CD4-positive, alpha-beta T cell treated with Interleukin-17A for 4 hours (primary cell): ENCODE measurements at regions not wholly inside any gene's neighbourhood (a gene's known extent, or its start where the extent isn't known, plus 50 kb on each side); places are given as distances from the start of the nearest gene placed in this dataset.

Source experiments
- DNase-seq: peaks from one replicate; pipeline ENCODE4 v3.0.0-alpha.2; 2020; ENCODE audit warnings: mixed read lengths

DNA sequence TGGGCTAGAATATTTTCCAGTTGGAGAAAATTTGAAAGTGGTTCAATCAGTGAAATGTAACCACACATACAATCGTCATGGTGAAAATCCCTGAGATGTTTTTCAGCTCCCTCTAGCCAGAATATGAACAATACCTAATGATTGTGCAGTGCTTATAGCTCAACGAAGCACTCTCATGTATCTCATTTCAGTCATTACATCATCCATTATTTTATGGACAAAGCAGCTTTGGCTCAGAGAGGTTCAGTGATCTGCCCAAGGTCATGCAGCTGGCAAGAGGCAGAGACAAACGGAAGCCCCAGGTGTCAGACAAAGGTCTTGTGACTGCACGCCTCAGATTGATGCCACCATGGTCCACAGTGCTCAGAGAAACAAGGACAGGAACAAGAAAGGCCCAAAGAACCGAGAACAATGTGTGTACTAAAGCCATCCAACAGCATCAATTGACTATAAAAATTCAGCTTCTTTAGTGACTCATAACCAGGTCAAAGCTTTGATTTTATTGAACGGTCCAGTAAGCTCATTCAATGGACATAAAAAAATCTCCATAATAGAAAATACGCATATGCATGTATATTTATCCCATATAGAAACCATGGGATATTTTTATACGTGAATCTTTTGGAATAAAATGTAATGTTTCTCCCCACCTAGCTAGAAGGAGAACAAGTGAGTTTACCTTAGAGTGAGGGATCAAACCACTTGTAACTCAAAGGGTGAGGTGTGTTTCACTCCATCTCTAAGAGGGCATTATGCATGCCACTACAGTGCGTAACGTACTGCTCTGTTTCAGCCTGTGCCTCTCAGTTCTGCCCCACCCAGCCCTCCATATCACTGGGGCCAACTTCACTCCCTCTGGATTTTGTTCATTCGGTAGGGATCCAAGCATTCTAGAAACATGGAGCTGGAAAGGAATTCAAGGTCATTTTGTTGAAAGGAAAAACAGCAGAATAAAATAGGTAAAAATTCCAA is 141.8 kb downstream of the GRIN2B start:
- DNase-seq, result no peak

DNA sequence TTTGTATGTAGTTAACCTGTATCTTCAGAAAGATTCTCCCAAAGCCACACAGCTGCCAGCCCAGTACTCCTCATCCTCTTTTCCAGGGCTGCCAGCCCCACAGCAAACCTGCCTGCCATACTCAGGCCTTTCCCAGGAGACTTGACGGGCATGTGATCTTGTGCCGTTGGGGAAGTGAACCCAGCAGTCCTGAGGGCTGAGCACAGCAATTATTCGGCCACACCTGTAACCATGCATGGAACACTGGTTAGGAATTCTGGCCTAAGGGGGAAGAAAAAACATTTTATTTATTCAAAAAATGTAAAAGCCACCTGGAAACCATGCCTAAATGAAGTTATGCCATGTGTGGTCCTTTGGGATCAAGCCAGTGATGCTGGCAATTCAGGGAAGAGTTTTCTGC is 145.3 kb downstream of the GRIN2B start:
- DNase-seq, result no peak

- DNase-seq, result no peak
These were observed 145.8 kb downstream of the GRIN2B start for GRCh38 chr12:13835652-13836051.

DNA sequence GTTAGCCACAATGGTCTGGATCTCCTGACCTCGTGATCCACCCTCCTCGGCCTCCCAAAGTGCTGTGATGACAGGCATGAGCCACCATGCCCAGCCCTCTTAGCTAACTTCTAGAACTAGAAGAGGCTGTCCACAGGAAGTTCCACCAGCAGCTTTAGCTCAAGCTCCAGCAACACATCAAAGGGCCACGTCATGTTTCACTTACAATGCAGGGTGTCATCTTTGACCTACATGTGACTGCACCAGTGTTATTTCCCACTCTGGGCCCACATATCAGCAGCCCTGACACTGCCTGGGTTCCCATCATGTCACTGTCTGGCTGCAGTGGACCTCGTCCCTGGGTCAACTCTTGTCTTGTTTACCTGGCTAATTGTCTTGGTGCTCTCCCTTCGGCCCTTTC is 147.2 kb downstream of the GRIN2B start:
- DNase-seq, result no peak

DNA sequence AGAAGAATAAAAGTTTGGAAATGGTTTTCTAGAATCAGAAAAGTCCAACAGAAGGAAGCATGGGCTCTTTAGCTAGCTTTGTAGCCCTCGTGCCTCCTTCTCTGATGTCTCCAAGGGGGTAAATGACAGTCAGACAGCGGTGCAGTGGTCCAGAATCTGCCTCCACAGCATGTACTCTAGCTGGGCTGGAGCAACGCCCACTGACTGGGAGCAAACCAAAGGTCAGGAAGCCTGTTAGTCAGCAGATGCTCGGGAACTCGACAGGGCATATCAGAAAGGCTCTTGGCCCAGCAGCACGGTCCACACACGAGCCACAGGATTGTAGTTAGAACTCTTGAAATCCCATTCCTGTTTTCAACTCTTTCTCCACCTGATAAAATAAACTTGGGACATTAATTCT is 164.3 kb downstream of the GRIN2B start:
- DNase-seq, result no peak

DNA sequence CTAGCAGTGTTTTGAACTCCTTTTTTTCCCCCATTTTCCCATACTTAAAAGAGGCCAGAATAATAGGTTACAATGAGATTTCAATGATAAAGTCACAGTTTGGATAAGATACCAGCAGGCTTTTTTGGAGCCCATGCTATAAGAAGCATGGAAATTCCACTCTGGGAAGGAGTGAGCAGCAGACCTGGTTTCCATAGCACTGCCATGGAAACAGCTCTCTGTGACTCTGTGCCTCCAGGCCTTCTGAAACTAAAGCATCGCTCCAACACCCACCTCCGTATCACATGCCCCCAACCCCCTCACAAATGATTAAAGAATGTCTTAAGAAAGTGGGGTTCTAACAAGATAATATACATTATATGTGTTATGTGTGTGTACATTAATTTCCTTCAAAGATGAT is 165.0 kb downstream of the GRIN2B start:
- DNase-seq, result no peak

GRCh38 chr12:13812168-13812567 is 169.2 kb downstream of the GRIN2B start:
- DNase-seq, result no peak

DNA sequence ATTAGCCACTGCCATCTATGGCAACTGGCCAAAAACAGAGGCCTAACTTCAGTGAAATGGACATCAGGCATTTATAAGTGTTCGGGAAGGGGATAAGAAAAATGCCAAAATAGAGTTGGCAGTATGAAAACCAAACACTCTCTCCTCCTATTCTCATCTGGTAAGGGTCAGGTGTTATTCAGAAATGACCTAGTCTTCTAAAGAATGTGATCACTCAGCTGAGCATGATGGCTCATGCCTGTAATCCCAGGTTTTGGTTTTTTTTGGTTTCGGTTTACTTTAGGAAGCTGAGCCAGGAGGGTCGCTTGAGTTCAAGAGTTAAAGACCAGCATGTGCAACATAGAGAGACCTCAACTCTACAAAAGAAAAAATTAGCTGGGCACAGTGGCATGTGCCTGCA is 170.3 kb downstream of the GRIN2B start:
- DNase-seq, result no peak

DNA sequence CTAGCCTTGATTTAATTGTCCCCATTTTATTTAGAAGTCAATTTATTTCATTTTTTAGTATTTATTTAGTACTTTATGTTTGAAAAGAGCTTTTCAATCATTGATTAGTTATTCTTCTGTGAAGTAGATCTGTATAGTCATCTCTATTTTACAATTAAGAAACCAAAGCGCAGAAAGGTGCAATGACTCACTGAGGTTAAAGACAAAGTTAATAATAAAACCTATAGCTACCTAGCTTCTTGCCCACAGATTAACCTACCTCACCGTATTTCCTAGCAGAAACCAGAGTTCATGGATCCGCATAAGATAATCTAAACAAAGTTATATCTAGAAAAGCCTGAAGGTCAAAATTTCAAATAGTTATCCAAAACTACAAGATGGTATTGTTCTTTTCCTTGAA is 176.4 kb downstream of the GRIN2B start:
- no peak for DNase-seq

DNA sequence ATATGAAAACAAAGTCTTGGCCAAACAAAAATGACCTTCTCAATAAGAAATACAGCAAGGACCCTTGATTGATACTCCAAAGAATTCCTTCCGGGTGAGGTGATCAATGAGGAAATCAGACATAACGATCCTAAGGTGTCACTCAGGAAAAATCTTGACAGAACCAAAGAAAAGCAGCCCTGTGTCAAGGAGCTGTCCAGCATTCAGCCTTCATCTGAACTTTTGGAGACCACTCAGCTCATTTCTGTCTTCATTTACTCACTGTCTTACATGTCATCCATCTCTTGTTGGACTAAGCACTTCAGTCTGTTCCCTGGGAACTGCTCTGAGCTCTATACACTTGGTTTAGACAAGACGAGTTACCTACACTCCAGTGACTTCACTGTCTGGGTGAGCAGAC is 179.9 kb downstream of the GRIN2B start:
- DNase-seq, result no peak

GRCh38 chr12:13799574-13799973 is 181.8 kb downstream of the GRIN2B start:
- DNase-seq, result no peak

DNA sequence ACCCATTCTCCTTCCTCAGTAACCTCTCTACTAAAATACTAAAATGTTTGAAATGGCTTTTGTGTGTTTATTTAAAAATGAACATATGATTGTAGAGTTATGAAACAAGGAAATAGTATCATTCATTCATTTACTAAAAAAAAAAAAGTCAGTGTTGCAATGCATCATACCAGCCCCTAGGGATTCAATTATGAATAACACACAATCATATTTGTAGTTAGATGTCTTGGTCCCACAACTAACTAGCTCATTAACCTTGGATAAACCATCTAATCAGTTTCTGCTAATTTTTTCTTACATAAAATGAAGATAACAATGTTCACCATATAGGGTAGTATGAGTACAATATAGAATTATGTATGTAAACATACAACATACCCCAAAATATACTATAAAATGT is 183.2 kb downstream of the GRIN2B start:
- DNase-seq, result no peak

DNA sequence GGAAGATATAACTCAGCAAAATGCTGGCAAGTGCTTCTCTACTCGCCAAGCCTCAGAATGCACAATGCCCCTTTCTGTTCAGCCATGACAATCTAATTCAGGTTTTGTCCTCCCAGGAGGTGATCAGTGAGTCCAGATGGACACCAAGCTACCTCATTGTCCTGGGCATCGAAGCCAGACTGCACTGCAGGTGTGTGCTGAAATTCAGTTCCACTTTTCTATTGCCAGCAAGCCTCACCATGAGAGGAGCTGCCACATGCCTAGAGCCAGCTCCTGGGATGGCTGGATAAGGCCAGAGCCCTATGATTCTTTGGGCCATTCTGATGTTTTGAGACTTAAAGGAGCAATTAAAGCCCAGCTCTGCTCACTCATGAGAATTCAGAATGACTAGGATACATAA is 186.7 kb downstream of the GRIN2B start:
- DNase-seq, result no peak

- DNase-seq, result no peak
These were observed 191.1 kb downstream of the GRIN2B start for GRCh38 chr12:13790317-13790716.

DNA sequence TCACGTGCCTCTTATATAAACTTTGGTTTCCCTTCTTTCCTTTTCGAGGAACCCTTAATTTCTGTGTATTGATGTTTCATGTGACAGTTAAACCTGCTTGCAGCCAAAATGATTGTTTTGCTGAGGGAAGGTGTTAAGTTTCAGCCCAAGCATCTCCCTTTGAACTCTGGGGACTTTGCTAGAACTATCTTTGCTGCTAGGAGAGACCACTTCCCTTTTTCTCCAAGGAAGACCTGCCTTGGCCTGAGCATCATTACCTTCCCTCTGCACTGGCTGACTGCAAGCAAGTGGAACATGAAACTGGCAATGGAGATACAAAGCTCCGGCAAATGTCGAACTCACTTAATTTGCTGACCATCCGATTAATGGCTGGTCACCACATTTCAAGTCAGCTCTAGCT is 192.8 kb downstream of the GRIN2B start:
- DNase-seq, result no peak

DNA sequence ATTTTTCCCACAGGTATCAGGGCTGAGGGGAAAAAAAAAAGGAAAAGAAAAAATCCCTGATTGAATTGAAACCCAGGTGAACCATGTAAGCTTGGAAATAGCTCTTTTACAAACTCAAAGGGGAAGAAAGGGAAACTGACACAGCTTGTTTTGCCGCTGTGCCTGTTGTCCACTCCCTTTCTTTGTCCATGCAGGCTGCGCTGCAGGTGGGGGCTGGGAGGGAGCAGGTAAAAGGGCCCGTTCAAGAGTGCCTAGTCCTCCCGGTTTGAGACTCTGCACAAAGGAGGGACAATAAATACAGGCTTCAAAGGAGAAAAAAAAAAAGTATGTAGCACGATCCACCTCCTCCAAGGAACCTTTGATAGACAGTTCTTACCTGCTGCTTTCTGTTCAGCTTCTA is 194.8 kb downstream of the GRIN2B start:
- no peak for DNase-seq

GRCh38 chr12:13784504-13784903 is 196.9 kb downstream of the GRIN2B start:
- no peak for DNase-seq

GRCh38 chr12:13780453-13780852 is 200.9 kb downstream of the GRIN2B start:
- no peak for DNase-seq

DNA sequence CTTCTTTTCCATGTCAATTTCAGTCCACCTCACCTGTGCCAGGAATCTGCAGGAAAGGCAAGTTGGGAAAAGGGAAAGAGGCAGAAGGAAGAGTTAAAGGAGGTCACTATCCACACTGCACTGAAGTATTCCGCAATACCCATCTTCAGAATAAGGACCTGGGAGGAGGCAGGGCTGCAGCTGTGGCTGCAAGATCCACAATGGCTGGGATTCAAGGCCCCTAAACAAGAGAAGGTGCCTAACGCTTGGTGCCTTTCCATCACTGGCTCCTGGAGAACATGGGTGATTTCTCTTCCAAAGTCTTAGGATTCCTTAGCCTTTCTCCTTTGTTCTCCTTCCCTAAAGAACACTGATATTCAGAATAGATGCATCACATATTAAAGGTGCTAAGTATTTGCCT is 204.0 kb downstream of the GRIN2B start:
- DNase-seq, result no peak

DNA sequence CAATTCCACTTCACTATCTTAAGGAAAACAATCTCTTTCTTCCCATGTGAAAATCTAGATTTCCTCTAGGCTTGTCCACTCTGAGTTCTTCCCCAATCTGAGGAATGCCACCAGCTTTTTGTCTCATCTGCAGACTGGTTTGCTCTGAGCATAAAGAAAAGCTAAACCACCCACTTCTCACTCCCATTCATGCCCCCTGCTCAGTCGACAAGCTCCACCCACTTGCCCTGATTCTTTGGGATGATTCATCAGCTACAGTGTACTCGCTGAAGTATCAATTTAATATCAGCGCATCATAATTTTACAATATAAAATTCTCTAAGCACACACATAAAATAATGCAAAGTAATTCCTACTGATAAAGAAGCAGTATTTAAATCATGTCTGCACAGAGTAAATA is 209.1 kb downstream of the GRIN2B start:
- DNase-seq, result no peak

DNA sequence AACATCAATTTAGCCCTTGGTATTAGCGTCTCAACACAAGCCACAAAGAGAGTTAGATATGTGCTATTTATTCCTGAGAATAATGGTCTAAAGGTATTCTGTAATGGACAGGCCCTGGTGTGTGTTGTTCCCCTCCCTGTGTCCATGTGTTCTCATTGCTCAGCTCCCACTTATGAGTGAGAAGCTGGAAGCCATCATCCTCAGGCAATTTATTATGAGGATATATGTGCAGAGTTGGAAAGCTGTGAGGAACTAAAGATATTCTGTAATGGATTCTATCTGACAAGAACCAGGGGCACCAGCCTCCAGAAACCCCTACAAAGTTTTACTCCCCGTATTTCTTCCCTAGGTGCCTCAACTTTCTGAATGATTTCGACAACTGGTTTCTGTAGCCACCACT is 210.8 kb downstream of the GRIN2B start:
- no peak for DNase-seq

- no peak for DNase-seq
These were observed 211.4 kb downstream of the GRIN2B start for GRCh38 chr12:13769966-13770365.

GRCh38 chr12:13769273-13769672 is 212.1 kb downstream of the GRIN2B start:
- DNase-seq, result no peak

DNA sequence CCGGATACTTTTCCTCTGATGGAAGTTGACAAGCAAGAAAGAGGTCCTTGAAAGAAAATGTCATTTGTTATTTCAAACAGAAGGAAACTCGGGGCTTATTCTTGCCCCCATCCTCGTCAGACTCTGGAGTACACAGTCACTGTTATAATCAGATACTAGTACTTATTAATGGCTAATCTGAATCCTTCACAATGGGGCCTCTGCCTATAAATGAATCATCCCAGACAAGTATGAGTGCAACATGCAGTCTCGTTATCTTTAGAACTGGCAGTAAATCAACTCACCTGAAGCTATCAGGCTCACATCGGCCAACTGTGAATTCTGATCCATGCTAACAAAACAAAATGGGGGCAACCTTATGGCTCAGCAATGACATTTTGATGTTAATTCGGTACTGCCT is 216.7 kb downstream of the GRIN2B start:
- no peak for DNase-seq

DNA sequence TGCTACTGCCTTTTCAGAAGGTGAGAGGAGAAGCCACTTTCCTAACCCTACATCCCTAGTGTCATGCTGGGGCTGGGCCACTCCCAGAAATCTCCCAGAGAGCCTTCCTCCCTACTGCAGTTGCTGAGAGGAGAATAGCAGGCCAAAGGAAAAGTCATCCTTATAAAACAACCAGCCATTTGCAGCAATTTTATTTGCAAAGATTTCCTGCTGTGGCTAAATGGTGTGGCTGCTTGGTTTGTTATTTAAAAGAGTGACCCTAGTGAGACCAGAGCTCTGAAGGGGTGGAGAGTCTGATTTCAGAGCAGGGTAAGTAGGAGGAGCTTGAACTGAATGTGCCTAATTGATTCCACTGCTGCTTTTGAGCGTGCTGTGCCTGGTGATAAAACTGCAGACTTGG is 232.0 kb downstream of the GRIN2B start:
- no peak for DNase-seq
